Endothelial cell (in vitro differentiated cells): ENCODE measurements at regions not wholly inside any gene's neighbourhood (a gene's known extent, or its start where the extent isn't known, plus 50 kb on each side); places are given as distances from the start of the nearest gene placed in this dataset.

Source experiments
- DNase-seq: peaks from one replicate; pipeline ENCODE4 v3.0.0; 2021; ENCODE audit warnings: low spot score
- H3K27ac Mint-ChIP-seq: one replicate; pipeline ENCODE4 v1.8.0; 2021; ENCODE audit warnings: mixed read lengths, inconsistent platforms; ENCODE audit not compliant: unreplicated experiment
- H3K27me3 Mint-ChIP-seq: one replicate; pipeline ENCODE4 v1.8.0; 2021; ENCODE audit warnings: mild to moderate bottlenecking, moderate library complexity, mixed read lengths, inconsistent platforms; ENCODE audit not compliant: unreplicated experiment
- H3K36me3 Mint-ChIP-seq: one replicate; pipeline ENCODE4 v1.8.0; 2021; ENCODE audit warnings: mild to moderate bottlenecking, low read depth, mixed read lengths, inconsistent platforms; ENCODE audit not compliant: unreplicated experiment
- H3K4me1 Mint-ChIP-seq: one replicate; pipeline ENCODE4 v1.8.0; 2021; ENCODE audit warnings: mild to moderate bottlenecking, mixed read lengths, inconsistent platforms; ENCODE audit not compliant: unreplicated experiment
- H3K4me3 Mint-ChIP-seq: one replicate; pipeline ENCODE4 v1.8.0; 2021; ENCODE audit warnings: mild to moderate bottlenecking, mixed read lengths, inconsistent platforms; ENCODE audit not compliant: unreplicated experiment
- H3K9me3 Mint-ChIP-seq: one replicate; pipeline ENCODE4 v1.8.0; 2021; ENCODE audit warnings: mixed read lengths, inconsistent platforms; ENCODE audit not compliant: unreplicated experiment
- TF ChIP-seq, protein P1 (sequence below): fragments of 200-600 bp; sonication (generic); IDR thresholded peaks from one replicate; pipeline ENCODE4 v1.5.0; 2021; ENCODE audit warnings: antibody characterized with exemption; ENCODE audit not compliant: unreplicated experiment

DNA sequence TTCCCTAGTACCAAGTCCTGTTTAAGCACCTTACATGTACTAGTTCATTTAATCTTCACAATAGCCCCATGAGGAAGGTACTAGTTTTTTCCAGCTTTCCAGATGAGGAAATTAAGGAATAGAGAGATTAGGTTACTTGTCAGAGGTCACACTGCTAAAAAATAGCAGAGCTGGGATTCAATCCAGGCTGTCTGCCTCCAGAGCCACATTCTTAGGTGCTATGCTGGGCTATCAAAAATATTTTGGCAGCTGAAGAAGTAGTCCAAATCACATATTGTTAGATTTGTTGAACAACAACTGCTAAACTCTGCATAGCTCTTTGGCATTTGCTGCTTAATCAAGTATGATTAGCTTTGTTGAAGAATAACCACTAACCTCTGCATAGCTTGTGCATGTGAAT is 591.5 kb upstream of the KLF4 start:
- Mint-ChIP-seq H3K27ac (no peak overlapping the region), H3K4me1 (no peaks in the 10 kb centered on the region), H3K27me3 (peaks cover 1% of the 10 kb centered on the region)

DNA sequence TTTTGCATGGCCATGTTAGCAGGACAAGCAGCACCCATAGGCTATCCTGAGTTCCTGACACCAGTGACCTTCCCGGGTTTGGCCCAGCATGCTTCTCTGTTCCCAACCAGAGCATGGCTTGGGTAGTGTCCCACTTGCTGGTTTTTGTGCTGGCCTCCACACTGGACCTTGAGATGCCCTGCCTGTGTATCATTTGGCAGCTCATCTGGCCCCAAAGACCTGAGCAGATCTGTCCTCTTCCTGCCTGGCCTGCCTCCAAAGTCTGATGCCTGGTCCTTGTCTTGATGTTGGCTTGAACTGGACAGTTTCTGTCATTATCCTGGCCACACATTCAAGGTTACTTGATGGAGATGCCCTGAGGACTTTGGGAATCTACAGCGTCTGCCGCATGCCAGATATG is 590.7 kb upstream of the KLF4 start:
- H3K36me3 Mint-ChIP-seq: no peaks in the 10 kb centered on the region
- H3K4me3 Mint-ChIP-seq: no peak overlapping the region
- no peak overlapping the region for H3K27ac Mint-ChIP-seq
- peaks cover 1% of the 10 kb centered on the region for H3K27me3 Mint-ChIP-seq
- H3K9me3 Mint-ChIP-seq: no peaks in the 10 kb centered on the region
- H3K4me1 Mint-ChIP-seq: no peaks in the 10 kb centered on the region
- DNase-seq: no peak
- TF ChIP-seq, protein P1, sequence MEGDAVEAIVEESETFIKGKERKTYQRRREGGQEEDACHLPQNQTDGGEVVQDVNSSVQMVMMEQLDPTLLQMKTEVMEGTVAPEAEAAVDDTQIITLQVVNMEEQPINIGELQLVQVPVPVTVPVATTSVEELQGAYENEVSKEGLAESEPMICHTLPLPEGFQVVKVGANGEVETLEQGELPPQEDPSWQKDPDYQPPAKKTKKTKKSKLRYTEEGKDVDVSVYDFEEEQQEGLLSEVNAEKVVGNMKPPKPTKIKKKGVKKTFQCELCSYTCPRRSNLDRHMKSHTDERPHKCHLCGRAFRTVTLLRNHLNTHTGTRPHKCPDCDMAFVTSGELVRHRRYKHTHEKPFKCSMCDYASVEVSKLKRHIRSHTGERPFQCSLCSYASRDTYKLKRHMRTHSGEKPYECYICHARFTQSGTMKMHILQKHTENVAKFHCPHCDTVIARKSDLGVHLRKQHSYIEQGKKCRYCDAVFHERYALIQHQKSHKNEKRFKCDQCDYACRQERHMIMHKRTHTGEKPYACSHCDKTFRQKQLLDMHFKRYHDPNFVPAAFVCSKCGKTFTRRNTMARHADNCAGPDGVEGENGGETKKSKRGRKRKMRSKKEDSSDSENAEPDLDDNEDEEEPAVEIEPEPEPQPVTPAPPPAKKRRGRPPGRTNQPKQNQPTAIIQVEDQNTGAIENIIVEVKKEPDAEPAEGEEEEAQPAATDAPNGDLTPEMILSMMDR: no peak

More for the DNA sequence above, 591.5 kb upstream of the KLF4 start:
- TF ChIP-seq, protein P1: no peak
- H3K9me3 Mint-ChIP-seq: no peaks in the 10 kb centered on the region
- no peak for DNase-seq
- H3K36me3 Mint-ChIP-seq: no peaks in the 10 kb centered on the region
- no peak overlapping the region for H3K4me3 Mint-ChIP-seq

DNA sequence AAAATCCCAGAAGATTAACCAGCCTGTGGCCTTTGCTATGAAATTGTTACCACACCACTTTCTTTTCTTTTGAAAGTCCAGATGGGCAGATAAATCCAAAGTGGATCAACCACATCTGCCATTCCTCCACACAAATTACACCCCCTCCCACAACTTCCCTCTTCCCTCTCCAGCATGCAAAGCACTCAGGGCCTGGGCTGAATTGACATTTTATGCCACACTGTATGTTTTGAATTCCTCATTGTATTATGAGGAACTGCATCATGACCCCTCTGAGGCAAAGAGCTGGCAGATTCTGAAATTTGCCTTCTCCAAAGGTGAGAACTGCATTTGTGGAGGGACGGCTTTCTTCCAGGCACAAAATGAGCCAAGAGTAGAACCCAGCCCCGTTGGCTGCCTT is 589.2 kb upstream of the KLF4 start:
- peaks cover 2% of the 10 kb centered on the region for H3K4me1 Mint-ChIP-seq
- TF ChIP-seq, protein P1: no peak
- no peaks in the 10 kb centered on the region for H3K36me3 Mint-ChIP-seq
- no peaks in the 10 kb centered on the region for H3K9me3 Mint-ChIP-seq
- no peaks in the 10 kb centered on the region for H3K27me3 Mint-ChIP-seq
- H3K4me3 Mint-ChIP-seq: no peak overlapping the region
- no peak overlapping the region for H3K27ac Mint-ChIP-seq
- DNase-seq: no peak

DNA sequence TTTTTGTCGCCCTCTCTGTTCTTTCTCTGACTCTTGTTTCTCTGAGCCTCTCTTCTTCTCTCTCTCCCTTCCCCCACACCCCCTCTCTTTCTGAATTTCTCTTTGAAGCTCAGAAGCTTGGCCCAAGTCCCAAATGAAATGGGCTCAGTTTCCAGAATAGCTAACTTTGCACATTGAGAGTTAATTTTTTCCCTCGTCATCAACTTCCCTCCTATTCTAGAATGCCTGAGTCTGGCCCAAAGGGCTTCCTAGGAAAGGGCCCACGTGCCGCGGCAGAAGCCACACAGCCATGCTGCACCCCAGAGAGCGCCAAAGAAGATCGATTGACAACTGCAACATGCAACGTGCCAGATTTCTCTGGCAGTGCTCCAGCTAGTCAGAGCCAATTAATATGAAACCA is 588.8 kb upstream of the KLF4 start:
- Mint-ChIP-seq H3K4me3 (no peak overlapping the region), H3K36me3 (no peaks in the 10 kb centered on the region), H3K27me3 (no peaks in the 10 kb centered on the region), H3K9me3 (no peaks in the 10 kb centered on the region), H3K27ac (no peak overlapping the region), H3K4me1 (peaks cover 4% of the 10 kb centered on the region)
- DNase-seq: no peak
- TF ChIP-seq, protein P1: no peak

DNA sequence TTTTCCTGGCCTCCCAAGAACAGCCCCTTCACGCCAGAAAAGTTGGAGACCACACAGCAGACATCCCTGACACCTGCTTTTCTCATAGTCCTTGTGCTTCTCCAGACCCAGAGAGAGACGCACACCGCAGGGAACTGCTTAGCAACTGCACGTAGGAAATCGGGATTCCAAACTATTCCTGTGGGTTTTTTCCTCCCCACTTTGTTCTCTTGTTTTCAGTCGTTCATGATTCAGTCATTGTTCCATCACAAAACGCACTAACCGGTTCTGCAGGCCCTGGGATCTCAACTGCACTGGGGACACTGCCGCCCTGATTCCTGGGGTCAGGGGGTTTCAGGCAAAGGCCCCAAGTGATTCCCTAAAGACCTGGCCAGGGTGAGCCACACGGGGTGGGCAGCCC is 588.0 kb upstream of the KLF4 start:
- Mint-ChIP-seq H3K9me3 (no peaks in the 10 kb centered on the region), H3K27me3 (no peaks in the 10 kb centered on the region), H3K4me1 (peaks cover 4% of the 10 kb centered on the region), H3K27ac (no peak overlapping the region), H3K36me3 (no peaks in the 10 kb centered on the region), H3K4me3 (no peak overlapping the region)
- no peak for DNase-seq
- TF ChIP-seq, protein P1: no peak
